NCI-H2196 treated with DMSO at 0.1 percent for 48 hours (cell line): ENCODE measurements at regions not wholly inside any gene's neighbourhood (a gene's known extent, or its start where the extent isn't known, plus 50 kb on each side); places are given as distances from the start of the nearest gene placed in this dataset.

Experiments used
- DNase-seq: peaks from one replicate; lab custom pipeline; 2025; ENCODE audit not compliant: unreplicated experiment; lab: John Stamatoyannopoulos, UW

- DNase-seq: no peak
Measured at GRCh38 chr6:225121-225721, 67.1 kb upstream of the DUSP22 start.

GRCh38 chr6:225907-226306, 66.4 kb upstream of the DUSP22 start:
- no peak for DNase-seq

DNA sequence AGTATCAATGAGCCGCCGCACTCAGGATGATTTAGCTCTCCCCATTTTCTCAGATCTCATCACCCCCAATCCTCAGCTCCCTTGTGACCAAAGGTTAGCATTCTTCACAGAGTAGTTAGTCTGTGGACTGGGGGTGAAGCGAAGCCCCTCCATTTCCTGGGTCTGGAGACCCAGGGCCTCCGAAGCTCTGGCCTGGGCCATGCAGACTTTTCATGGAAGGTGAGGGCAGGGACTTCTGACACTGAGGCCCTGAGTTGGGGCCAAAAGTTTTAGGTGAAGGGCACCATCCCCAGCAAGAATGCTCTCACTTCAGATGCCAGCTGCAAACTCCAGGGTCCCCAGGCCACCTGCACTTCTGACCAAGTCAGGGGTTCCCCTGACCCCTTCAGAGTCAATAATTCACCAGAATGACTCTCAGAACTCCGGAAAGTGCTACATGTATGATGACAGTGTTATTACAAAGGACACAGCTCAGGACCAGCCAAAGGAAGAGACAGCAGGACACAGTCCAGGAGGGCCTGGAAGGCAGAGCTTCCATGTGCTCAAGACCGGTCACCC, 65.7 kb upstream of the DUSP22 start:
- no peak for DNase-seq

- no peak for DNase-seq
Measured at GRCh38 chr6:227074-227782, 65.1 kb upstream of the DUSP22 start.

DNA sequence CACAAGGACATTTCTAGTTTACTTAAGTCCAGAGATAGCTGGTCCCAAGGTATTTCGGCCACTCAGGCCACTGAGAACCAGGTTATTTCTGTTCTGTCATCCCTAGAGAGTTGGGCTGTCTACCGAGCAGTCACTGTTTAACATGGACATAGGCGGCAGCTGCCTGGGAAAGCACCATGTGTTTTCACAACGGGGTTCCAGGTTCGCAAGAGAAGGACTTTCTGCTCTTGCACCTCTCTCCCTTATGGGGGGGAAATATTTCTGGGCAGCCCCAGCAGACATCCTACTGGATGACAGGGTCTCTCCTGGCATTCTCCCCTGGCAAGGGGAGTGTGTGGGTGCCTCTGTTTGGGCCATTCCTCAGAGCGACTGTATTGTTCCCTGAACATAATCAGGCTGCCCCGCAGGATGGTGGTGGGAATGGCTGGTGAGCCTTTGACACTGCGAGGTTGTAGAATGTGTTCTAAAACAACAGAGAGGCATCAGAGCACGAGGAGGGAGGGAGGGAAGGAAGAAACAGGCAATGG, 64.4 kb upstream of the DUSP22 start:
- no peak for DNase-seq

DNA sequence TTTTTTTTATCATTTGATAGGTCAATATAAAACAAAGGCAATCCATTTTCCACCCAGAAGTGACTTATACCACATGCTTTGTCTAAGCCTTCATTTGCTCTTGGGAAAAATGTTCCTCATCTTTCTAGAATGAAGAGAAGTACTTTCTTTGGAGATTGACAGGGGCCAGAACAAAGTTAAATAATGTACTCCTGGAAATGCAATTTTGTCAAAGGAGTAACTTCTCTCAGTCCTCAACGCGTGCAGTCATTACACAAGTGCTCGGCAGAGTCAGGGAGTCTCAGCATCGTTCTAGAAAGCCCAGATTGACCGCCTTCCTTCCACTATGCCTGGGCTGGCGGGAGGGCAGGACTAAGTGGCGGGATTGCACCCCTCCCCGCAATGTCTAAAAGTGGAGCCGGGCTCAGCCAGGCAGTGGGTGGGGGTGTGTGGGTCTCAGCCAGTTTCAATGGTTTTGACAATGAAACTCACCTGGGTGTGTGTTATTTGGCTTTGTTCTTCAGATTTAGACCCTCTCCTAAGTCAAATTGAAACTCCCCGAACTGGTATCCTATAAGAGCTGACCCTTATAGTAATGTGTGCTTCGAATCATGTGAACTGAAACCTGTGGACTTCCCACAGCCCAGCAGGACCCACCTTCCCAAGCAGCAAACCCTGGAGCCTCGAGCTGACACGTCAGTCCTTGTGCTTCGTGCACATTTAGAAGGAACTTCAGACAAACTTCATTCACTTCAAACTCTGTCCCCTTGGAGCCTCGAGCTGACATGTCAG, 63.2 kb upstream of the DUSP22 start:
- no peak for DNase-seq

DNA sequence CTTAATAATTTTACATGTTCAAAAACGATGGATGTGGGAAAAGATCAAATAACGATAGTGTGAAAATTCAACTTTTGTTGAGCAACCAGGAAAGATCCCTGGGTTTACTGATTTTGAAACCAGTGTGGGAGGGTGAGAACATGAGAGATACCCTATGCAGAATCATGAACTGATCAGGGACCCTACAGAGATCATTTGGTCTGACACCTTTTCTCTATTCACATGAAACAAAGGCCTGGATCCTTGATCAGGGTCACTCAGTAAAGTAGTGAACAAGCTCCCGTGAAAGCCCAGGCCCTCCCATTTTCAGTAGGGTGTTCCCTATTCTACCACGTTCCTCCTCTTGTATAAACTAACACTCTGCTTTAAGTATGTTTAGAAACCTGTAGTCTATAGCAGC, 60.5 kb upstream of the DUSP22 start:
- DNase-seq: no peak

GRCh38 chr6:232982-233640, 59.2 kb upstream of the DUSP22 start:
- DNase-seq: no peak

DNA sequence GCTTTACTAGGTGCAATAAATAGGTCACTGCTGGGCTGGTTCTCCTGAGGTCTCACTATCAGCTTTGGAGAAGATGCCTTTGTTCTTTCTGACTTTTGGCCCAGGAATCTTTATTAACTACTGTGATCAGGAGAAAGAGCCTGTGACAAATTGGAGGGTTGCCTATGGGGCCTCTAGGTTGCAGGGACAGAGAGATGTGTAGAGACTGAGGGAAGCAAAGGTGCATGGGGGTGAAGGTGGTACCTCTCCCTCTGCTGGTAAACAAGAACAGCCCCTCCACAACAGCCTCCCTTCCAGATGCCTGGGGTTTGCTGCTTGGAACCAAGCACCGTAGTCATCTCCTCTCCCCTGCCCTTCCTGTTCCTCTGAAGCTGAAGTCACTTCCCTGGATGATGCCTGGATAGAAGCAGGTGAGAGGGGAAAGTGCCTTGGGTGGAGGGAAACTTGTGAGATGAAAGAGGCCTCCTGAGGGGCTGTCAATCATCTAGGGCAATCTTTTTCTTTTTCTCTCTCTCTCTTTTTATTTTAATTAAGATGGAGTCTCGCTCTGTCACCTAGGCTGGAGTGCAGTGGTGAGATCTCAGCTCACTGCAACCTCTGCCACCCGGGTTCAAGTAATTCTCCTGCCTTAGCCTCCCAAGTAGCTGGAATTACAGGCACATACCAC, 57.4 kb upstream of the DUSP22 start:
- no peak for DNase-seq

DNA sequence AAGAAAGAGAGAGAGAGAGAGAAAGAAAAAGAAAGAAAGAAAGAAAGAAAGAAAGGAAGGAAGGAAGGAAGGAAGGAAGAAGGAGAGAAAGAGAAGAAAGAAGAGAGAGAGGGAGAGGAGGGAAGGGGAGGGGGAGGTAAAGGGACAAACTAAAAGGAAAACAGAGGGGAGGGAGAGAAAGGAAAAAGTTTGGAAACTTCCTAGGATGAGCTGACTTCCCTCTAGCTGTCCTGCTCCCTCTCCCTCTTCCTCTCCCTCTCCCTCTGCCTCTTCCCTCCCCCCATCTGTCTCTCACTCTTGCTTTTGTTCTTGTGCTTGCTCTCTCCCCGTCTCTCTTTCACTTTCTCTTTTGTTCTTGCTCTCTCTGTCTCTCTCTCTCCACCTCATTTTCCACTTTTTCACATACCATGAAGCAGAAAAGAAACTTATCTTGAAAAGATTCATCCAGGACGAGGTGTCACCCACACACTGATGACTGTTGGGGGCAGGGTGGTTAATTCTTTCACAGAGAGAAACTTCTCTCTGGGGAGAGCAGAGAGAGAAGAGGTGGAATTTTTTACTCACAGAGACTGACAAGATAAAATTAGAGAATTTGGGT, 56.4 kb upstream of the DUSP22 start:
- no peak for DNase-seq

DNA sequence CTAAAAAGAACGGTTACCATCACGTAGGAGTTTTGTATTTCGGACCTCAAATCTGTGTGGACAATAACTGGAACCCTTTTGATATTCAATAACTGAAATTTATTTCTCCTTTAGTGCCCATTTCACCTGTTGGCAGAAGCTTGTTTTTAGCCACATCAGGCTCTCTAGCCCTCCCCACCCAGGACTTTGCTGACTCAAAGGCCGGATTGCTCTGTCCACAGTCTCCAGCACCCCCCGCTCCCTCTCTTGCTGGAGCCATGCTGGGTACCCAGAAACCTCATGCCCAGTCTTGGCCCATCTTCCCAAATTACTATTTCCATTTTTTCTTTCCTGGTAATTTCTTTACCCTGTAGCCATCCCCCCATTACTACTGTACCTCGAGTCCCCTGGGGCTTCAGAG, 55.8 kb upstream of the DUSP22 start:
- DNase-seq: no peak

- DNase-seq: no peak
Measured at GRCh38 chr6:240151-240550, 52.1 kb upstream of the DUSP22 start.

DNA sequence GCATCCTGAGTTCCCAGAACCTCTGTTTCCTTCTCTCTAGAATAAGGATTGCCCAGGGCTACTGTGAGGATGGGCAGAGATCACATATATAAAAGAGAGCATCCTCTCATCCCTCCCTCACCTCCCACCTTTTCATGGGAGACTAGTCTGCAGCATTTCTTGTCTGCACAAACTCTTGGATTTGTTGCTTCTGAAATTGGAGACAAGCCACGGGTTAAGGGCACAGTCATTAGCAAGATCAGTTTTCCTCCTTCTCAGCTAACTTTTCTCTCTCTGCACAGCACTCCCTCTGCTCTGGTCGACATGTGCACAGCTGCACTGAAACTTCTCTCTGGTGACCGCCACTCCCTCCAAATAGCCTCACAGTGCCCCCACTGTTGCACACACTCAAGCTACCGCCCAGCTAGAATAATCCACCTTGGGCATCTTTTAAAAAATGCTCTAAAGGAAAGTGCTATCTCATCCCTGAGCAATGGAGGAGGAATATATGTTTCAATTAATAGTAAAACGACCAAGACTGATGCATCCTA, 50.9 kb upstream of the DUSP22 start:
- no peak for DNase-seq
